HepG2 (cell line): ENCODE measurements at regions not wholly inside any gene's neighbourhood (a gene's known extent, or its start where the extent isn't known, plus 50 kb on each side); places are given as distances from the start of the nearest gene placed in this dataset.

Experiments used
- ADNP ChIP-seq: sonication (generic); formaldehyde crosslinking; IDR thresholded peaks from 2 replicates; pipeline ENCODE4 v1.4.0; 2020; ENCODE audit warnings: missing genetic modification reagents
- AHDC1 ChIP-seq: sonication (generic); formaldehyde crosslinking; IDR thresholded peaks from 2 replicates; pipeline ENCODE4 v1.5.1; 2020; ENCODE audit warnings: mild to moderate bottlenecking, missing genetic modification reagents, borderline replicate concordance
- CSRNP1 ChIP-seq: sonication (generic); formaldehyde crosslinking; IDR thresholded peaks from 2 replicates; pipeline ENCODE4 v1.8.1; 2023; ENCODE audit warnings: mild to moderate bottlenecking, missing genetic modification reagents
- DNMT3B ChIP-seq: conservative IDR thresholded peaks from 2 replicates; pipeline ENCODE4 v1.6.1; 2016; ENCODE audit warnings: missing biosample characterization, control low read depth
- E2F1 ChIP-seq: sonication (generic); formaldehyde crosslinking; IDR thresholded peaks from 2 replicates; pipeline ENCODE4 v1.5.0; 2020; ENCODE audit warnings: missing genetic modification reagents
- ETS1 ChIP-seq: sonication (generic); formaldehyde crosslinking; IDR thresholded peaks from 2 replicates; pipeline ENCODE4 v1.4.0; 2020; ENCODE audit warnings: missing genetic modification reagents
- GABPB1 ChIP-seq: IDR thresholded peaks from 2 replicates; pipeline ENCODE4 v1.6.1; 2016; ENCODE audit warnings: mild to moderate bottlenecking, missing genetic modification reagents, moderate library complexity, missing compliant biosample characterization
- HCFC1 ChIP-seq: fragments of 150-350 bp; IDR thresholded peaks from 2 replicates; pipeline ENCODE4 v1.6.1; 2014; ENCODE audit warnings: low read depth, low read length
- HES4 ChIP-seq: sonication (generic); formaldehyde crosslinking; IDR thresholded peaks from 2 replicates; pipeline ENCODE4 v1.9.0; 2021; ENCODE audit warnings: mild to moderate bottlenecking, missing genetic modification reagents, borderline replicate concordance
- MTA1 ChIP-seq: sonication (generic); formaldehyde crosslinking; IDR thresholded peaks from 2 replicates; pipeline ENCODE4 v1.4.0; 2020; ENCODE audit warnings: missing genetic modification reagents, mild to moderate bottlenecking, borderline replicate concordance
- MTA3 ChIP-seq: sonication (generic); formaldehyde crosslinking; IDR thresholded peaks from 2 replicates; pipeline ENCODE4 v1.4.0; 2020; ENCODE audit warnings: missing genetic modification reagents
- NR3C1 ChIP-seq: sonication (generic); formaldehyde crosslinking; IDR thresholded peaks from 2 replicates; pipeline ENCODE4 v1.4.0; 2020; ENCODE audit warnings: missing genetic modification reagents
- RORA ChIP-seq: sonication (generic); formaldehyde crosslinking; IDR thresholded peaks from 2 replicates; pipeline ENCODE4 v1.5.0; 2020; ENCODE audit warnings: mild to moderate bottlenecking, missing genetic modification reagents, moderate library complexity
- SP2 ChIP-seq: sonication (generic); formaldehyde crosslinking; IDR thresholded peaks from 2 replicates; pipeline ENCODE4 v1.5.1; 2020; ENCODE audit warnings: mild to moderate bottlenecking, missing genetic modification reagents
- XRCC5 ChIP-seq: fragments of 200-400 bp; formaldehyde crosslinking; optimal IDR thresholded peaks from 2 replicates; pipeline ENCODE3; 2017; ENCODE audit warnings: mild to moderate bottlenecking, low read length
- ZFP41 ChIP-seq: sonication (generic); formaldehyde crosslinking; IDR thresholded peaks from 2 replicates; pipeline ENCODE4 v1.4.0; 2020; ENCODE audit warnings: mild to moderate bottlenecking, missing genetic modification reagents, borderline replicate concordance
- ZMYM4 ChIP-seq: sonication (generic); formaldehyde crosslinking; IDR thresholded peaks from 2 replicates; pipeline ENCODE4 v1.8.1; 2023; ENCODE audit warnings: mild to moderate bottlenecking, missing genetic modification reagents
- ZNF335 ChIP-seq: sonication (generic); formaldehyde crosslinking; IDR thresholded peaks from 2 replicates; pipeline ENCODE4 v1.4.0; 2020; ENCODE audit warnings: missing genetic modification reagents
- ZNF562 ChIP-seq: sonication (generic); formaldehyde crosslinking; IDR thresholded peaks from 2 replicates; pipeline ENCODE4 v1.8.0; 2022; ENCODE audit warnings: missing genetic modification reagents, borderline replicate concordance
- ZNF607 ChIP-seq: sonication (generic); formaldehyde crosslinking; IDR thresholded peaks from 2 replicates; pipeline ENCODE4 v1.5.1; 2020; ENCODE audit warnings: missing genetic modification reagents, mild to moderate bottlenecking, borderline replicate concordance
- ZNF709 ChIP-seq: sonication (generic); formaldehyde crosslinking; IDR thresholded peaks from 2 replicates; pipeline ENCODE4 v1.5.0; 2020; ENCODE audit warnings: mild to moderate bottlenecking, missing genetic modification reagents

GRCh38 chr14:61188978-61189808, 91.9 kb downstream of the TMEM30B start (continued):
- TF ChIP-seq ETS1 (CRISPR knock-in tag), result no peak
- no peak for TF ChIP-seq AHDC1
- no peak for TF ChIP-seq ZNF709 (CRISPR knock-in tag)
- 0 out of 2 replicates have a peak, but pooled peaks have one; percentile 26 for TF ChIP-seq MTA1 (CRISPR knock-in tag)
- no peak for TF ChIP-seq HES4
- TF ChIP-seq ZNF607 (CRISPR knock-in tag), result no peak
- TF ChIP-seq CSRNP1, result no peak
- TF ChIP-seq SP2 (CRISPR knock-in tag), result no peak
- peak; percentile 49; the same call in 1 of the 2 replicates for TF ChIP-seq ZMYM4 (CRISPR knock-in tag)
- TF ChIP-seq ADNP, result 0 out of 2 replicates have a peak, but pooled peaks have one; percentile 33
- no peak for TF ChIP-seq DNMT3B (CRISPR knock-in tag)
- no peak for TF ChIP-seq ZNF335 (CRISPR knock-in tag)
- no peak for TF ChIP-seq RORA (CRISPR knock-in tag)
- no peak for TF ChIP-seq NR3C1 (CRISPR knock-in tag)
- TF ChIP-seq XRCC5, result peak; percentile 49
- TF ChIP-seq ZNF562 (CRISPR knock-in tag), result no peak
- TF ChIP-seq E2F1 (CRISPR knock-in tag), result no peak
- peak; percentile 35; the same call in 1 of the 2 replicates for TF ChIP-seq GABPB1 (CRISPR knock-in tag)
- no peak for TF ChIP-seq MTA3 (CRISPR knock-in tag)
- TF ChIP-seq ZFP41 (CRISPR knock-in tag), result no peak
- no peak for TF ChIP-seq HCFC1
